ENCODE measurements at regions not wholly inside any gene's neighbourhood (a gene's known extent, or its start where the extent isn't known, plus 50 kb on each side); places are given as distances from the start of the nearest gene placed in this dataset.

DNA sequence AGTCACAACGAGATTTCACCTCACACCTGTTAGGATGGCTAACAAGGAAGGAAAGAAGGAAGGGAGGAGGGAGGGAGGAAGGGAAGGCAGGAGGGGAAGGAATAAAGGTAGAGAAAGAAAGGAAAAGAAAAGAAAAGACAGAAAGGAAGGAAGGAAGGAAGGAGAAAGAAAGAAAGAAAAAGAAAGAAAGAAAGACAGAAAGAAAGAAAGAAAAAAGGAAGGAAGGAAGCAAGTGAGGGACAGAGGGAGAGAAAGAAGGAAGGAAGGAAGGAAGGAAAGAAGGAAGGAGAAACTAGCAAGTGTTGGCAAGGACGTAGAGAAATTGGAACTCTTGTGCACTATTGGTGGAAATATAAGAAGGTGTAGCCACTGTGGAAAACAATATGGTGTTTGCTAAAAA, 52.2 kb downstream of the CCDC185 start:
- no peak for DNase-seq

DNA sequence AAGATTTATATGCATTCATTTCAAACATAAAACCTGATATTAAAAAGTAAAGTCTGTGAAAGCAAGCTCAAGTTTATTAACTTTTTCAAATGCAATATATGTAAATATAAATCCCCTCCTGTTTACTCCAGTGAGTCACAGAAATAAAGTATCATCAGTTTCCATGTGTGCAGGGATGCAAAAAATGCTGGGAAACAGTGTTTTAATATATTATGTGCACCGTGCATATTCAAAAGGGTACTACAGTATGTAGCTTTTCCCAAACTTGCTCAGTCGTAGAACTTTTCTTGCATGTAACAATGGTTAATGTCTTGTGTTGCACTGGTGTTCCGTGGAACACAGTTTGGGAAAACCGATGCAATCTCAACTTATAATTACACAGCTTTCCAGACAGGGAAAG, 60.7 kb downstream of the CCDC185 start:
- DNase-seq, result no peak

DNA sequence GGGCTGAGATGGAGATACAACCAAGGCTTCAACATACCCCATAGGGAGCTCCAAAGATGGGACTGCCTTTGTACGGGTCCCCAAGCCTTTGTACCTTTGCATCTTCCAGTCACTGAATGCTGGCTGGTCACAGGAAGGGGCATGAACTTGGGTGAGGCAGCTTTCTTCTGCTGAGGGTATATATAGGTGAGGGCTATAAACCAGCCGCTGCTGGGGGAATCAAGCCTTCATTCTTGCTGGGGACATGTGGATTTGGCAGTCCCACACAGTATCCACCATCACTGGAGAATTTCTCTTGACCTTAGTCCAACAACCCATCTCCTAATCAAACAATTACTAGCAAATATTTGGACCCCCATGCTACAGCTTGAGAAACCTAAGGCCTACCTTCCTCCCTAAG, 61.7 kb downstream of the CCDC185 start:
- no peak for DNase-seq

GRCh38 chr1:223455470-223455869, 62.3 kb downstream of the CCDC185 start:
- no peak for DNase-seq

GRCh38 chr1:223456747-223457146, 63.5 kb downstream of the CCDC185 start:
- DNase-seq, result no peak

- no peak for DNase-seq
These were observed 67.5 kb downstream of the CCDC185 start for GRCh38 chr1:223460566-223461189.

- DNase-seq, result no peak
These were observed 68.9 kb downstream of the CCDC185 start for GRCh38 chr1:223462047-223462630.

DNA sequence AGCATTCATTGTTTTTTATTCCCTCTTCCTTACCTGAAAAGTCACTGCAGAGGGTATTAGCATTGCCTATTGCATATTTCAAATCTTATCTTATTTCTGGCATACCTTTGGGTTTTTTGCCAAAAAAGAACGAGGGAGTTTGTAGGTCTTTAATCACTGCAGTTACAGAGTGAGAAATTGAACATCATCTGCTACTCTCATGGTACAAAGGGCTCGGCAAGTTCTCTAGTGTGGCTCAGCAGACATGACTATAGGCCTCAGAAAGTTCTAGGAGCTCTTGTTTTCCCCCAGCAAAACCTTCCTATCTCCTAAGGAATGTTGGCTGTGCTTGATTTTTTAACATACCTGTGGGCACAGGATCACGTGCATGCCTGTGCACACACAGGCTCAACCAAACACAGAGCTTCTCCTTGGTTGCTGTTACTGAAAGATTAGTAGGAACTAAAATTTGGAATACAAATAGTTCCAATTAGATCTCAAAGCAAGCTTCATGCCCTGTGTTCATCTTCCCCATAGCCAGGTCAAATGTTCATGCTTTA, 69.7 kb downstream of the CCDC185 start:
- no peak for DNase-seq

DNA sequence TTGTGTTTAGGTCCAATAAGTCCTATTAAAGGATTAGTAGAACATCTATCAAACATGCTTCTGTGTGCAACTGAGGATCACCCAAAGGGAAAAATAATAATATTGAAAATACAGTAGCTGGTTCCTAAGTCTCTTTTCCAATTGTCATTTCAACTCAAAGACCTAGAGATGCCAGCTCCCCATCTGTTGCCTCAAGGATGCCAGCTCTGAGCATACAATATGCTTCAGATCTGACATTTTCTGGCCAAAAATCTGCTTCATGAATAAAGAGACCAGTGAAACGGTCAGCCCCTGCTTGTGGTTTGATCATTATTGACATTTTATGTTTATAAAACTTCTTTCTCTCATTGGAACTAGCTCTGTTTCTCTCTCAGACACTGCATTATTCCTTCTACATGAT, 72.9 kb downstream of the CCDC185 start:
- no peak for DNase-seq

DNA sequence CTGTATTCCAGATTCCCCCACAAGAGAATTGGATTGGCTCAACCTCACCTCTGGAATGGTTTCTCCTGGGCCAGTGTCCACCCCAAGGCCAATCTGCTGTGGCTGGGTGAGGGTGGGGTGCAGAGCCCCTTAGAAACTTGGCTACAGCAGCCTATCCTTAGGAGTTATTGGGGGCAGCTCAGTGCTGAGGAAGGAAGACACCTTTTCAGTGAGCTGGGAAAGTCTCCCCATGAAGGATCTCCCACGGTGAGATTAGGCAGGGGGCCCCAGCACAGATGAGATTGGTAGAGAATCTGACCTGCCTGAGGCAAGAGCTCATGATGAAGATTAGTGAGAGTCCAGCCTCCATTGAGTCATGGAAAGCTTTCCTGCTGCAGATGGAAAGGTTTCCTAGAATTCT, 78.4 kb downstream of the CCDC185 start:
- no peak for DNase-seq

DNA sequence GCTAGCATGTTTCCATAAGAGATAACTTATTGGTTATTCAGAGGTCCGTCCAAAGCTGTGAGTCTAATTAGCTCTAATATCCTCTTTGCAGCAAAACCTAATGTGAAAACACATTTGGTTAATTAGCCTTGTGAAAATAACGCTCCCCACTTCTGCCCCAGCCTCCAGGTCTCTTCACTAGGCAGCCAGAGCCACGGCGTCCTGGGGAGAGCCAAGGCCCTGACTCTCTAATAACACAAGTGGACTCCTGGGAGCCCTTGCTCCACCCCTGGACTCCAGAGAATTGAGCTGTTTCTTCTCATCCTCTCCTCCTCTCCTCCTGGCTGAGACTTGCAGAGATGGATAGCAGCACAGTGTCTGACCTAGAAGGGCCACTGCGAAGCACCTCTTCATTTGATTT, 78.8 kb downstream of the CCDC185 start:
- no peak for DNase-seq

DNA sequence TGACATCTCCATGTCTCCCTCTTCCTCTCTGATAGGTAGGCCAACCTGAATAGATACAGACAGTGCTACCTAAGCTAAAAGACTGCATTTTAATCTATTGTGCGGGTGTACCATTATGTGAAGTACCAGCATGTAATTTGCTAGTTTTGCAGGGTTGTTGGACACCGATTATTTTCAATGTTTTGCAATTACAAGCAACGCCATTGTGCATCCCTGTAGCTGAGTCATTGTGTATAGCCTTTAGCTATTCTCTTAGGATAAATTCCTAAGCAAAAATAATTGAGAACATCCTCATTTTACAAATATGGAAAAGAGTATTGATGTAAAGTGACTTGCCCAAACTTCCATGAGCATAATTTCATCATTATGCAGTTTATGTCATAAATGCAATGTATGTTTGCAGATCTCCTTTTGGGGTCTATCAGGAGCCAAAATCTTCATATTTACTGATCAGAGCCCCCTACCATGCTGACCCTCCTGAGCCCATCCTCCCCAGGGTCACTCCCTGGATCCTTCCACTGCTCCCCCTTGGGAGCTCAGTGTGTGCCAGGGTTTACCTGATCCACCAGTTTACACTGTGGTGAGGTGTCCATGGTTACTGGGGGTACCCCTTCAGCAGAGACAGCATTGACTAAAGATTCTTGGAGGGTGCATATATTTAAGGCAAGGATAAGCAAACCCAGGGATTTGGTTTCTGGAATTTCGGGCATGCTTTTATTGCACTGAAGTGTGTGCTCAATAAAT, 80.6 kb downstream of the CCDC185 start:
- DNase-seq, result no peak

DNA sequence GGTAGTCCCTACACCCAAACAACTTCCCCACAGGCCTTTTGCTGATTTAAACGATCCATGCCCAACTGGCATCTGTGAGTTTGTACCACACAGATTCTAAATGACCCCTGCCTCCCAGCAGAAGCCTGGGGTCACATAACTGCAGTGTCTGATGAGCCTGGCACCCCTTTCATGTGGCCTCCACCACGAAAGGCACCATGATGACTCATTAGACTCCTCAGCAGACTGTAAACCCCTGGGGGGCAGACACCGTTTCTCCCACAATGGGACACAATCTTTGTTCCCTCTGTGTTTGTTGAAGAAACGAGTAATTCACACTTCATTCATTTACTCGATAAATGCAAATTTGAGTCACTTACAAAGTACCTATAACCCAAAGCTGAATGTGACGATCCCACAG, 81.6 kb downstream of the CCDC185 start:
- no peak for DNase-seq

- DNase-seq, result no peak
These were observed 84.2 kb downstream of the CCDC185 start for GRCh38 chr1:223477456-223477855.

- DNase-seq, result no peak
These were observed 85.4 kb downstream of the CCDC185 start for GRCh38 chr1:223478606-223479005.

GRCh38 chr1:223479261-223479660, 86.0 kb downstream of the CCDC185 start:
- DNase-seq, result no peak

DNA sequence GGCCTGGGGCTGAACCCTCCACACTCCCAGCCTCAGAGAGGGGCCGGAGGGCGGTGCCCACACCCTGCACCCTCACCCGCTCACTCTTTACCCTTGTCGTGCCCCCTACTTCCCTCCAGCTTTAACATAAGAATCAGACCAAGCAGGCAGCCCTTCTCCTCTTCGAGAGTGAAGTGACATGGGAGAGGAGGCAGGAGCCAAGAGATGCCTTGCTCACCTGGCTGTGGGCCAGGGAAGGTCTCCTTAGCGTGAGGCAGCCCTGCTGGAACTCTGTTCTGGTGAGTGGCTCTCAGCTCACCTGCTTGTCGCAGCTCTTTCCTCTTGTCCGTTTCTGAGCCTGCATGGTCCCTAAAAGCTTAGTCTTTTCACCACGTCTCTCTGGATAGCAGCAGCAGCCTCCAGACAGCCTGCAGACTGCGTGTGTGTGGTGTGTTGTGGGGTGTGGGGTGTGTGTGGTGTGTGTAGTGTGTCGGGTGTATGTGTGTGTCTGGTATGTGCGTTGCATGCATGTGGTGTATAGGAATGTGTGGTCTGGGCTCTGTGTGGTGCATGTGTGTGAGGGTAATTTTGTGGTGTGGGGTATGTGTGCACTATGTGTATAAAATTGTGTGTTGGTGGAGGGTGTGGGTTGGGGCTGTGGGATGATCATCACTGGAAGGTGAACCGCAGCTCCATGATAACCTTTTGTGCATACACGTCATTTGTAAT, 86.7 kb downstream of the CCDC185 start:
- peak; percentile 9 for DNase-seq

DNA sequence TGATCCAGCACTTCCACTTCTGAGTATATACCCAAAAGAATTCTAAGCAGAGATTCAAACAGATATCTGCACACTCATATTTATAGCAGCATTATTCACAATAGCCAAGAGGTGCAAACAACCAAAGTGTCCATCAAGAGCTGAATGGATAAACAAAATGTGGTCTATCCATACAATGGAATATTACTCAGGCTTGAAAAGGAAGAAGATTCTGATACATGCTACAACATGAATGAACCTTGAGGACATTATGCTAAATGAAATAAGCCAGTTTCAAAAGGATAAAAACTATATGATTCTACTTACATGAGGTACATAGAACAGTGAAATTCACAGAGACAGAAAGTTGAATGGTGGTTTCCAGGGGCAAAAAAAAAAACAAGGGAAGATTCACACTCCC, 88.9 kb downstream of the CCDC185 start:
- no peak for DNase-seq

DNA sequence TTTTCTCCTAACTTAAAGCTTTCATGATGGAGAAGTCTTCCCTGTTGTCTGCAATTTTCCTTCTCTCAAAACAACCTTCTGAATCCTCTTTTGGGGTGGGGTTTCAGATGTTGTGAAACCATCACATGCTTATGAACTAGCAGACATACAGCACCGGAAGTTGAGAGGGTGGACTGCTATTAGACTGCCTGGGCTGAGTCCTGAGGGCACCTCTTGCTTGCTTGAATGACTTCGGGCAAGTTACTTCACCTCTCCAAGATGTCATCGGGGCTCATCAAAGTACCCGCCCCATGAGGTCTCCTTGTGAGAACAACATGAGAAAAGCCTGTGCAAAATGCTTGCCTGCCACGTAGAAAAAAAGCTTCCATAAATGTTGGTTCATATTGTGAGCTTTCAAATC, 89.6 kb downstream of the CCDC185 start:
- no peak for DNase-seq

GRCh38 chr1:223483511-223483910, 90.3 kb downstream of the CCDC185 start:
- no peak for DNase-seq

GRCh38 chr1:223486366-223486765, 93.2 kb downstream of the CCDC185 start:
- DNase-seq, result peak; percentile 47

DNA sequence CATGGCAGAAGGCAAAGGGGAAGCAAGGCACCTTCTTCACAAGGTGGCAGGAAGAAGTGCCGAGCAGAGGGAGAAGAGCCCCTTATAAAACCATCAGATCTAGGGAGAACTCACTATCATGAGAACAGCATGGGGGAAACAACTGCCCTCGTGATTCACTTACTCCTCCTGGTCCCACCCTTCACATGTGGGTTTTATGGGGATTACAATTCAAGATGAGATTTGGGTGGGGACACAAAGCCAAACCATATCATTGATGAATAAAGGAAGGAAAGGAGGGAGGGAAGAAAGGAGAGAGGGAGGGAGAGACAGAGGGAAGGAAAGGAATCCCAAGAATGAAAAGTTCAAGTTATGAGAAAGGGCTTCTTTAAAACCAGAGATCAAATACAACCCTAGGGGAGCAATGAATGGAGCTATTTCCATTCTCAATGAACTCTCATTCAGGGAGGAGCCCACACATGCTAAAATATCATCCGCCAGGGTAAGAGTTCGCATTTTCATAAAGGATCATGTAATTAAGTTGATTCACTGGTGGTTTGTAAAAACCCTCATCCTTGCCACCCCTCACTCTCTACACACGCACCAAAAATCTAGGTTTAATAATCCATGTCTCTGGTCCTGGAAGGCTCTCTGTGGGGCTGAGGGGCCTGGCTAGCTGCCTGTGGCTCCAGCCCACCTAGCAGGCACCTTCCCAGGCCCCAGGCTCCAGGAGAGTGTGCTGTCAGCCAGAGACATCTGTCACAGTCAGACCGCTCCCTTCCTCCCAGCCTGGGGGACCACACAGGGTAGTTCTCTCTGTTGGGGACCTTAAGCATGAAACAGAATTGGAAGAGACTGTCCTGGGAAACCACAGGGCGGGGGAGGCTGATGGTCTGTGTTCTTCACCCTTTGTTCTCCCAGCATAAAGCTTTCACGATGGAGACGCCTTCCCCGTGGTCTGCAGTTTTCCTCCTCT, 94.0 kb downstream of the CCDC185 start:
- DNase-seq, result no peak
